Spinal cord (tissue), 9 donors: ENCODE measurements at regions not wholly inside any gene's neighbourhood (a gene's known extent, or its start where the extent isn't known, plus 50 kb on each side); places are given as distances from the start of the nearest gene placed in this dataset.

Experiments used
- DNase-seq, 6 donors: peaks; one replicate each; pipeline versions ENCODE4 v3.0.0 to v3.0.0-alpha.2; 2013 to 2015; ENCODE audit warnings: low spot score in 6 of 6, low read depth in 4 of 6
- H3K27ac ChIP-seq: one replicate; pipeline ENCODE4 v1.5.1; 2013; ENCODE audit warnings: low read depth, low read length, control low read depth
- H3K27me3 ChIP-seq: one replicate; pipeline ENCODE4 v1.6.1; 2013; ENCODE audit warnings: low read length; ENCODE audit not compliant: control insufficient read depth, insufficient read depth
- H3K36me3 ChIP-seq: one replicate; pipeline ENCODE4 v1.6.1; 2013; ENCODE audit warnings: low read length; ENCODE audit not compliant: control insufficient read depth, insufficient read depth
- H3K4me1 ChIP-seq: one replicate; pipeline ENCODE4 v1.6.1; 2013; ENCODE audit warnings: low read length; ENCODE audit not compliant: control insufficient read depth, insufficient read depth
- H3K4me3 ChIP-seq: one replicate; pipeline ENCODE4 v1.5.1; 2013; ENCODE audit warnings: low read depth, low read length, control low read depth
- H3K9me3 ChIP-seq: one replicate; pipeline ENCODE4 v1.6.1; 2013; ENCODE audit warnings: low read length; ENCODE audit not compliant: control insufficient read depth, insufficient read depth
- WGBS: methylation state at CpG from one replicate; pipeline ENCODE4 v1.1.5; 2013; ENCODE audit warnings: missing lambda C conversion rate; ENCODE audit not compliant: insufficient coverage; 5-methylcytosine and 5-hydroxymethylcytosine counted together
- donor health status: healthy.

DNA sequence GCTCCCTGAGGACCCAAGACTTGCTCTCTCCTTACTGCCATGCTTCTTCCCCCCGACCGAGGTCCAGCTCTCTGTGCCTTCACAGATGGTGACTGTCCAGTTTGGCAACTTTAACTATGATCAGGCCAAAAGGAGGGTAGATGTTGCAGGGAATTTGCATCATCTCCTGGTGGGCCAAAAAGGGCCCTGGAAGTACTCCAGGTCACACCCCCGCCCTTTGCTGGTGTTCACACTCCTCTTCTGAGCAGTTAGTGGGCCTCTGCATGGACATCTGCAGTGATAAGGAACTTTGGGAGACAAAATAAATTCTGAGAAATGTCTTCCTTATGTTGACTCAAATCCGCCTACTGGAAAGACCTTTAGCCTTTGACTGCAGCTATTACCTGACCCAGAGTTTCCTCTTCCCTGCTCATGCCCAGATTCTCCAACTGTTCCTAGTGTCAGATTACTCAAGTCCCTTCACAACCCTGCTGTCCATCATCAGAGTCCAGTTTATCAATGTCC is 234.4 kb downstream of the LOXHD1 start:
- no peaks in the 10 kb centered on the region for H3K27me3 ChIP-seq
- WGBS: 95% methylated on average over 3 of the region's 4 CpGs
- peaks cover 13% of the 10 kb centered on the region for H3K4me1 ChIP-seq
- no peak overlapping the region for H3K4me3 ChIP-seq
- peaks cover 7% of the 10 kb centered on the region for H3K36me3 ChIP-seq
- no peaks in the 10 kb centered on the region for H3K9me3 ChIP-seq
- DNase-seq: no peak
- H3K27ac ChIP-seq: no peak overlapping the region

DNA sequence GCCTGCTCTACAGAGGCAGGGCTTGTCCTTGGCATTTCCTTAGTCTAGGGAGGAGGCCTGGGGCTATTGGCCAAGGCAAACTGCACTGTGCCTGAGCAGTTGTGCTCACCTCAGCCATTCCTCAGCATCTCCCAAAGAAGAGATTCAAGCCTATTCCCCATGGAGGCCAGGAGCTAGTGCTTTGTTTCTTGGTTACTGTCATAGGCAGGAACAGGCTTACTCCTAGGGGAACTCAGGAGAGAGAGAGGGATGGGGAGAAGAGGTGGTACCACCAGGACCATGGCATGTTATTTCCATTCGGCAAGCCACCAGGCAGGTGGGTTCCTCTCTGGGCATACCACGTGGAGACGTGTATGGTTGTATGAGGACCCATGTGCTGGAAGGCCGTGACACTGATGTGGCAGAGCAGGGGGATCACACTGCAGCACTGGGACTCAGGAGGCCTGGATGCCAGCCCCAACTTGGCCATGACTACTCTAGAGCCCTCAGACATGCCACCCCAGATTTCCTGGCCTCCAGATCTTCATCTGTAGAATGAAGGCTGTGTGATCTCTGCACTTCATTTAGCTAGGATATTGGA is 233.7 kb downstream of the LOXHD1 start:
- Histone ChIP-seq H3K4me3 (no peak overlapping the region), H3K9me3 (no peaks in the 10 kb centered on the region), H3K4me1 (peaks cover 13% of the 10 kb centered on the region), H3K36me3 (peaks cover 7% of the 10 kb centered on the region), H3K27ac (no peak overlapping the region), H3K27me3 (no peaks in the 10 kb centered on the region)
- 97% methylated on average over 4 of the region's 4 CpGs for WGBS
- DNase-seq: no peak

DNA sequence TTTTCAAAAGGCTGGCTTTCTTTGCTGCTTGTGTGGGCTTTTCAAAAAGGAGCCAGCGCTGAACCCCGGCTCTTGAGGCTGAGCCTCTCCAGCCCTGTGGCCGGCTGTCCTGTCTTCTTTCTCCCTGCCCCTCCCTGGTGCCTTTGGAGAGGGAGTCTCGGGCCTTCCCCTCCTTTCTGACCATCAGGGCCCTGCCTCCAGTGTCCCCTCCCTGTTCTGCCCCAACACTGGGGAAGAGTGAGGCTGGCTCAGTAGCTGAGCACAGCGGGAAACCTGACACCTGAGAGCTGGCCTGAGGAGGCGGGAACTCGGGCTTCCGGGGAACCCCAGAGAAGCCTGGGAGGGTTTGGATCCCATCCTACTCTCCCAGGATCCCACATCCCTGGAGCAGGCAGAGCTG is 232.1 kb downstream of the LOXHD1 start:
- Histone ChIP-seq H3K9me3 (no peaks in the 10 kb centered on the region), H3K27me3 (no peaks in the 10 kb centered on the region), H3K27ac (no peak overlapping the region), H3K4me1 (peaks cover 4% of the 10 kb centered on the region), H3K36me3 (peaks cover 7% of the 10 kb centered on the region), H3K4me3 (no peak overlapping the region)
- WGBS: 62% methylated on average over 4 of the region's 8 CpGs
- DNase-seq: no peak

DNA sequence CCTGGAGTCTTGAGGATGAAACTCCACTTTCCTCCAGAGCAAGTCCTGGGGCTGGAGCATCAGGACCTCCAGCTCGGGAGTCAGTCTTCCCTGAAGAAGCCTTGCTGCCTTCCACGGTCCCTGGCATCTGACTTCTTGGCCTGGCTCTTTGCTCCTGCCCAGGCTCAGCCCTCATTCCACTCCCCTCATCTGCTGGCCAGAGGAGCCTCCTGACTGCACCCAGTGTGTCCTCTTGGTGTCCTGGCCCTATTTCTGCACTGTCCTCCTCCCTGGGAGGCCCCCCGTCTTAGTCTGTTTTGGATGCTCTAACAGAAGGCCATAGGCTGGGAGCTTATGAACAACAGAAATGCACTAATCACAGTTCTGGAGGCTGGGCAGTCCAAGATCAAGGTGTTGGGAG is 231.5 kb downstream of the LOXHD1 start:
- H3K4me1 ChIP-seq: peaks cover 4% of the 10 kb centered on the region
- H3K9me3 ChIP-seq: no peaks in the 10 kb centered on the region
- WGBS: 96% methylated on average over 3 of the region's 3 CpGs

DNA sequence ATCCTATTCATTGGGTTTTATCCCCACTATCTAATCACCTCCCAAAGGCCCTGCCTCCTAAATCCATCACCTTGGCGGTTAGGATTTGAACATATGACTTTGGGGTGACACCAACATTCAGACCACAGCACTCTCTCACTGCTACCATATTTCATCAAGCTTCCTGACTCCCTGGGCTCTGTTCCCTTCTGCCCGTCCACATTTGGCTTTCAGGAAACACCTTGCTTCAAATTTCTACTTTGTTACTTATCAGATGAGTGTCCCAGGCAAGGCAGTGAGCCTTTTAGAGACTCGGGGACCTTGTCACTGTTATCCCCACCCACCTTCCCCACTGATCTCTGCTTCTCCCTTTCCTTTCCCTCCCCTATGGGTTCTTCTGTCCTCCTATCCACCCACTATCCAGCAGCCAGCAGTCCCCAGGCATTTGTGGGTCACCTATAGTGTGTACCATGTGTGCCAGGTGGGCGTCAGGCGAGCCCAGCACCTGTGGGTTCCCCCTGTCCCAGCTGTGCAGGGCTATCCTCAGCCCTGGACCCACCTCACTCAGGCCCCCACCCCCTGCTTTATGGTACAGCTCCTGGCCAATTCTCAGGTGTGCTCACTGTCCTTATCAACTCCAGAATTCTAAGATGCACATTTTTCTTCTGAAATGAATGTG is 230.9 kb downstream of the LOXHD1 start:
- 93% methylated on average over 5 of the region's 5 CpGs for WGBS
- Histone ChIP-seq H3K9me3 (no peaks in the 10 kb centered on the region), H3K4me3 (no peak overlapping the region), H3K27ac (no peak overlapping the region), H3K27me3 (no peaks in the 10 kb centered on the region), H3K36me3 (peaks cover 7% of the 10 kb centered on the region), H3K4me1 (peaks cover 4% of the 10 kb centered on the region)
- no peak for DNase-seq

More for the DNA sequence above, 231.5 kb downstream of the LOXHD1 start:
- H3K27me3 ChIP-seq: no peaks in the 10 kb centered on the region
- peaks cover 7% of the 10 kb centered on the region for H3K36me3 ChIP-seq
- no peak overlapping the region for H3K4me3 ChIP-seq
- no peak for DNase-seq
- H3K27ac ChIP-seq: no peak overlapping the region

DNA sequence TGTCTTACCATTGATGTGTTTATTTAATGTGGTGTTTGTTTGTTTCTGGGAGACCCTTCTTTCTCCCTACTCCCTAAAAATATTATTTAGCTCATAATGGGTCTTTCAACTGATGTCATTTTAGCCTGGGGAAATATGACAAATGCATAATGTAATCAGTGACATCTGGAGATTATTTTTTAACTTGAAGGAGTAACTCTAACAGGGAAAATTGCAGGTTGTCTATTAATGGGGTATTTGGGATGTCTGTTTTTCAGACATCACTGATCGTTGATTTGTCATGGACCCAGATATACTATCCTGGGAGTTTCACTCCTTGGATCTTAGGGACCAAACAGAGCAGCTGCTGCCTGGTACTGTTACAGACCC is 230.4 kb downstream of the LOXHD1 start:
- DNase-seq: no peak
- Histone ChIP-seq H3K4me1 (peaks cover 8% of the 10 kb centered on the region), H3K36me3 (peaks cover 7% of the 10 kb centered on the region), H3K27ac (no peak overlapping the region), H3K9me3 (no peaks in the 10 kb centered on the region), H3K4me3 (no peak overlapping the region), H3K27me3 (no peaks in the 10 kb centered on the region)
- 80% methylated on average over 1 of the region's 1 CpG for WGBS
